ENCODE measurements at regions not wholly inside any gene's neighbourhood (a gene's known extent, or its start where the extent isn't known, plus 50 kb on each side); places are given as distances from the start of the nearest gene placed in this dataset.

- no peak overlapping the region for H3K27ac ChIP-seq (ENCODE audit: low read depth in 1 of 2, low read length in 1 of 2)
- H3K9ac ChIP-seq (ENCODE audit: insufficient read depth in 1 of 2, low read length in 2 of 2) = no peak overlapping the region
- no peaks in the 10 kb centered on the region for H3K9me3 ChIP-seq (ENCODE audit: control insufficient read depth in 4 of 4, insufficient read depth in 3 of 4, low read length in 3 of 4)
- H3K27me3 ChIP-seq (ENCODE audit: control insufficient read depth in 3 of 3, insufficient read depth in 3 of 3, low read length in 2 of 3) = no peaks in the 10 kb centered on the region
- DNase-seq (no peak), ATAC-seq (ENCODE audit: insufficient read depth, low FRiP score) (no peak)
- H3K4me3 ChIP-seq = no peak overlapping the region
- TF ChIP-seq, protein P1, sequence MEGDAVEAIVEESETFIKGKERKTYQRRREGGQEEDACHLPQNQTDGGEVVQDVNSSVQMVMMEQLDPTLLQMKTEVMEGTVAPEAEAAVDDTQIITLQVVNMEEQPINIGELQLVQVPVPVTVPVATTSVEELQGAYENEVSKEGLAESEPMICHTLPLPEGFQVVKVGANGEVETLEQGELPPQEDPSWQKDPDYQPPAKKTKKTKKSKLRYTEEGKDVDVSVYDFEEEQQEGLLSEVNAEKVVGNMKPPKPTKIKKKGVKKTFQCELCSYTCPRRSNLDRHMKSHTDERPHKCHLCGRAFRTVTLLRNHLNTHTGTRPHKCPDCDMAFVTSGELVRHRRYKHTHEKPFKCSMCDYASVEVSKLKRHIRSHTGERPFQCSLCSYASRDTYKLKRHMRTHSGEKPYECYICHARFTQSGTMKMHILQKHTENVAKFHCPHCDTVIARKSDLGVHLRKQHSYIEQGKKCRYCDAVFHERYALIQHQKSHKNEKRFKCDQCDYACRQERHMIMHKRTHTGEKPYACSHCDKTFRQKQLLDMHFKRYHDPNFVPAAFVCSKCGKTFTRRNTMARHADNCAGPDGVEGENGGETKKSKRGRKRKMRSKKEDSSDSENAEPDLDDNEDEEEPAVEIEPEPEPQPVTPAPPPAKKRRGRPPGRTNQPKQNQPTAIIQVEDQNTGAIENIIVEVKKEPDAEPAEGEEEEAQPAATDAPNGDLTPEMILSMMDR (IDR thresholded peaks at IDR 0.05; ENCODE audit: control extremely low read depth, extremely low read depth) = no peak
- no peaks in the 10 kb centered on the region for H3K36me3 ChIP-seq (ENCODE audit: control insufficient read depth in 4 of 4, insufficient read depth in 4 of 4, low read length in 4 of 4)
- H3K4me1 ChIP-seq (ENCODE audit: control insufficient read depth in 5 of 5, insufficient read depth in 5 of 5, low read length in 5 of 5) = peaks cover 2 to 25% (median 12%) of the 10 kb centered on the region in 5 donors
Observed at GRCh38 chr6:150543178-150543577, 56.5 kb upstream of the PLEKHG1 start.

GRCh38 chr6:150544793-150545192, 54.9 kb upstream of the PLEKHG1 start:
- Histone ChIP-seq H3K36me3 (ENCODE audit: control insufficient read depth in 4 of 4, insufficient read depth in 4 of 4, low read length in 4 of 4) (no peaks in the 10 kb centered on the region), H3K27ac (ENCODE audit: low read depth in 1 of 2, low read length in 1 of 2) (no peak overlapping the region), H3K4me3 (no peak overlapping the region), H3K27me3 (ENCODE audit: control insufficient read depth in 3 of 3, insufficient read depth in 3 of 3, low read length in 2 of 3) (no peaks in the 10 kb centered on the region), H3K9me3 (ENCODE audit: control insufficient read depth in 4 of 4, insufficient read depth in 3 of 4, low read length in 3 of 4) (no peaks in the 10 kb centered on the region), H3K9ac (ENCODE audit: insufficient read depth in 1 of 2, low read length in 2 of 2) (no peak overlapping the region), H3K4me1 (ENCODE audit: control insufficient read depth in 5 of 5, insufficient read depth in 5 of 5, low read length in 5 of 5) (peaks cover 2 to 25% (median 12%) of the 10 kb centered on the region in 5 donors)
- 97% methylated on average over 2 of the region's 2 CpGs for WGBS, 2 donors
- ATAC-seq (ENCODE audit: insufficient read depth, low FRiP score) (no peak), DNase-seq (no peak)
- TF ChIP-seq, protein P1 (IDR thresholded peaks at IDR 0.05; ENCODE audit: control extremely low read depth, extremely low read depth) = no peak

DNA sequence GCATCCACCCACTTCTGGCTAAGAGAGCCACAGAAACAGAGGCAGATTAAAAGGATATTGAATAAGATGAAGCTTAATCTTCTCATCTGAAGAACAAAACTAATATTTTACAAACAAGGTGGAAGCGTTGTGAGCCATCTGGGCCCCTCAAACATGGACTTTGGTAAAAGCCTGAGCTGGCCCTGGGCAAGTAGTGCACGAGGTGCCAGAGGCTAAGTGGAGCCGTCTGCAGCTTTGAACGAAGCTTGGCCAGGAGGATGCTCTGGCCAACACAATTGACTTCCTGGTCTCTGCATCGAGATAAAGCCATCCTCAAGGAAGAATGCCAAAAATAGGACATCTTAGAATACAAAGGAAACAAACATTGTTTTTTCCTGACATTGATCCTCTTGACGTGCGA, 53.2 kb upstream of the PLEKHG1 start:
- H3K27me3 ChIP-seq (ENCODE audit: control insufficient read depth in 3 of 3, insufficient read depth in 3 of 3, low read length in 2 of 3) = no peaks in the 10 kb centered on the region
- no peaks in the 10 kb centered on the region for H3K9me3 ChIP-seq (ENCODE audit: control insufficient read depth in 4 of 4, insufficient read depth in 3 of 4, low read length in 3 of 4)
- ATAC-seq (ENCODE audit: insufficient read depth, low FRiP score) (no peak), DNase-seq (no peak)
- peaks cover 4 to 22% (median 12%) of the 10 kb centered on the region in 5 donors for H3K4me1 ChIP-seq (ENCODE audit: control insufficient read depth in 5 of 5, insufficient read depth in 5 of 5, low read length in 5 of 5)
- H3K9ac ChIP-seq (ENCODE audit: insufficient read depth in 1 of 2, low read length in 2 of 2) = no peak overlapping the region
- H3K27ac ChIP-seq (ENCODE audit: low read depth in 1 of 2, low read length in 1 of 2) = no peak overlapping the region
- no peaks in the 10 kb centered on the region for H3K36me3 ChIP-seq (ENCODE audit: control insufficient read depth in 4 of 4, insufficient read depth in 4 of 4, low read length in 4 of 4)
- peak overlapping the region; percentile 9 for H3K4me3 ChIP-seq
- WGBS, 2 donors = 45 to 46% methylated on average over 7 of the region's 7 CpGs
- TF ChIP-seq, protein P1 (IDR thresholded peaks at IDR 0.05; ENCODE audit: control extremely low read depth, extremely low read depth) = no peak

GRCh38 chr6:150547502-150548222, 52.0 kb upstream of the PLEKHG1 start:
- no peaks in the 10 kb centered on the region for H3K27me3 ChIP-seq (ENCODE audit: control insufficient read depth in 3 of 3, insufficient read depth in 3 of 3, low read length in 2 of 3)
- no peak overlapping the region for H3K4me3 ChIP-seq
- H3K27ac ChIP-seq (ENCODE audit: low read depth in 1 of 2, low read length in 1 of 2) = no peak overlapping the region
- peaks cover 4 to 14% (median 12%) of the 10 kb centered on the region in 5 donors for H3K4me1 ChIP-seq (ENCODE audit: control insufficient read depth in 5 of 5, insufficient read depth in 5 of 5, low read length in 5 of 5)
- H3K9ac ChIP-seq (ENCODE audit: insufficient read depth in 1 of 2, low read length in 2 of 2) = no peak overlapping the region
- 53 to 66% methylated on average over 11 of the region's 11 CpGs for WGBS, 2 donors
- no peak for ATAC-seq (ENCODE audit: insufficient read depth, low FRiP score)
- H3K9me3 ChIP-seq (ENCODE audit: control insufficient read depth in 4 of 4, insufficient read depth in 3 of 4, low read length in 3 of 4) = no peaks in the 10 kb centered on the region
- TF ChIP-seq, protein P1 (IDR thresholded peaks at IDR 0.05; ENCODE audit: control extremely low read depth, extremely low read depth) = no peak
- peak; percentile 28 to 61 (median 41) for DNase-seq
- H3K36me3 ChIP-seq (ENCODE audit: control insufficient read depth in 4 of 4, insufficient read depth in 4 of 4, low read length in 4 of 4) = no peaks in the 10 kb centered on the region
